K562 (cell line): ENCODE measurements at regions not wholly inside any gene's neighbourhood (a gene's known extent, or its start where the extent isn't known, plus 50 kb on each side); places are given as distances from the start of the nearest gene placed in this dataset.

Experiments
- CEBPB ChIP-seq: fragments of 450-650 bp; IDR thresholded peaks from 2 replicates; pipeline ENCODE4 v1.6.1; 2016; ENCODE audit warnings: missing genetic modification characterization, missing compliant biosample characterization
- EZH2 ChIP-seq: IDR thresholded peaks from 2 replicates; pipeline ENCODE4 v1.6.1; 2012; ENCODE audit warnings: low read depth, mild to moderate bottlenecking, inconsistent platforms, low read length, borderline replicate concordance
- GABPA ChIP-seq: fragments of 200-800 bp; sonication (Bioruptor generic); conservative IDR thresholded peaks from 2 replicates; pipeline ENCODE4 v1.6.1; 2016; ENCODE audit warnings: low read depth, missing genetic modification characterization, missing compliant biosample characterization
- HDAC1 ChIP-seq, 2 experiments: fragments of 450-650 bp; IDR thresholded peaks; 2 replicates each; pipeline ENCODE4 v1.6.1; 2016 to 2017; ENCODE audit warnings: inconsistent platforms in 1 of 2, mild to moderate bottlenecking in 1 of 2, moderate library complexity in 1 of 2
- HNRNPK ChIP-seq: fragments of 200-400 bp; formaldehyde crosslinking; IDR thresholded peaks from one replicate; pipeline ENCODE4 v1.6.1; 2018; ENCODE audit warnings: mild to moderate bottlenecking, low read depth, low read length; ENCODE audit not compliant: poor library complexity, severe bottlenecking
- NFIC ChIP-seq: fragments of 450-650 bp; IDR thresholded peaks from 2 replicates; pipeline ENCODE4 v1.6.1; 2017; ENCODE audit warnings: mild to moderate bottlenecking, inconsistent platforms
- RCOR1 ChIP-seq, 2 experiments: IDR thresholded peaks; 2 replicates each; pipeline ENCODE4 v1.6.1; 2012; ENCODE audit warnings: low read depth in 2 of 2, low read length in 2 of 2, borderline replicate concordance in 1 of 2, improper control_type of control experiment in 1 of 2
- SMAD1 ChIP-seq: fragments of 150-350 bp; IDR thresholded peaks from 2 replicates; pipeline ENCODE4 v1.6.1; 2014; ENCODE audit warnings: low read length, low read depth; ENCODE audit not compliant: partially characterized antibody
- TF ChIP-seq, protein P1 (sequence below), 2 experiments: IDR thresholded peaks; 2 replicates each; pipeline ENCODE4 v1.6.1; 2012; ENCODE audit warnings: improper control_type of control experiment in 2 of 2, low read depth in 2 of 2, low read length in 2 of 2, borderline replicate concordance in 1 of 2
- TF ChIP-seq, protein P2 (sequence below): sonication (generic); formaldehyde crosslinking; IDR thresholded peaks from 2 replicates; pipeline ENCODE4 v1.8.1; 2023; ENCODE audit warnings: missing genetic modification reagents, mild to moderate bottlenecking, borderline replicate concordance
- TF ChIP-seq, protein P3 (sequence below): fragments of 450-650 bp; IDR thresholded peaks from 2 replicates; pipeline ENCODE4 v1.6.1; 2016; ENCODE audit warnings: mild to moderate bottlenecking, moderate library complexity
- TF ChIP-seq, protein P4 (sequence below): fragments of 450-650 bp; IDR thresholded peaks from 2 replicates; pipeline ENCODE4 v1.6.1; 2016; ENCODE audit warnings: antibody characterized with exemption

DNA sequence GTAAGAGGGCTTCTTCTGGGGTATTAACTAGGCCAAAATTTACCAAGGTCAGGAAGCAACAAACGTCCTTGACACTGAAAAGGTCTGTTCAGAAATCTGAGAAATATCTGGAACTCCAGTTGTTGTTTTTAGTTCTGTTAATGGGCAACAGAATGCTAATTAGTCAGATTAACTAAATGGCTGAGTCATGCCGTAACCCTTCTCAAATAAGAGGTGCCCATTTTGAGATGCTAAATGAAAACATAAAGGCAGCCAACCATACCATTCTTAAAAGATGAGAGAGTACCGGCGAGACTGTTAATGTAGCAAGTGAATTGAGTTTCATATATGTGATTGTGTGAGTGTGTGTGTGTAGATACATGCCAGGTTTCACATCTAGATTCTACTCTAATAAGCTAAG, 147.9 kb upstream of the GAREM1 start:
- TF ChIP-seq RCOR1 (IDR thresholded peaks at IDR 0.05; ENCODE audit: borderline replicate concordance in 1 of 2, low read depth in 2 of 2, low read length in 2 of 2) (no peak), NFIC (no peak), GABPA (tag) (no peak), HDAC1 (IDR thresholded peaks at IDR 0.05) (no peak), SMAD1 (no peak), EZH2 (no peak), CEBPB (tag) (no peak), HNRNPK (no peak)
- TF ChIP-seq, protein P1, sequence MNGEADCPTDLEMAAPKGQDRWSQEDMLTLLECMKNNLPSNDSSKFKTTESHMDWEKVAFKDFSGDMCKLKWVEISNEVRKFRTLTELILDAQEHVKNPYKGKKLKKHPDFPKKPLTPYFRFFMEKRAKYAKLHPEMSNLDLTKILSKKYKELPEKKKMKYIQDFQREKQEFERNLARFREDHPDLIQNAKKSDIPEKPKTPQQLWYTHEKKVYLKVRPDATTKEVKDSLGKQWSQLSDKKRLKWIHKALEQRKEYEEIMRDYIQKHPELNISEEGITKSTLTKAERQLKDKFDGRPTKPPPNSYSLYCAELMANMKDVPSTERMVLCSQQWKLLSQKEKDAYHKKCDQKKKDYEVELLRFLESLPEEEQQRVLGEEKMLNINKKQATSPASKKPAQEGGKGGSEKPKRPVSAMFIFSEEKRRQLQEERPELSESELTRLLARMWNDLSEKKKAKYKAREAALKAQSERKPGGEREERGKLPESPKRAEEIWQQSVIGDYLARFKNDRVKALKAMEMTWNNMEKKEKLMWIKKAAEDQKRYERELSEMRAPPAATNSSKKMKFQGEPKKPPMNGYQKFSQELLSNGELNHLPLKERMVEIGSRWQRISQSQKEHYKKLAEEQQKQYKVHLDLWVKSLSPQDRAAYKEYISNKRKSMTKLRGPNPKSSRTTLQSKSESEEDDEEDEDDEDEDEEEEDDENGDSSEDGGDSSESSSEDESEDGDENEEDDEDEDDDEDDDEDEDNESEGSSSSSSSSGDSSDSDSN (IDR thresholded peaks at IDR 0.05; ENCODE audit: borderline replicate concordance in 1 of 2, low read depth in 2 of 2, low read length in 2 of 2), result no peak
- TF ChIP-seq, protein P2, sequence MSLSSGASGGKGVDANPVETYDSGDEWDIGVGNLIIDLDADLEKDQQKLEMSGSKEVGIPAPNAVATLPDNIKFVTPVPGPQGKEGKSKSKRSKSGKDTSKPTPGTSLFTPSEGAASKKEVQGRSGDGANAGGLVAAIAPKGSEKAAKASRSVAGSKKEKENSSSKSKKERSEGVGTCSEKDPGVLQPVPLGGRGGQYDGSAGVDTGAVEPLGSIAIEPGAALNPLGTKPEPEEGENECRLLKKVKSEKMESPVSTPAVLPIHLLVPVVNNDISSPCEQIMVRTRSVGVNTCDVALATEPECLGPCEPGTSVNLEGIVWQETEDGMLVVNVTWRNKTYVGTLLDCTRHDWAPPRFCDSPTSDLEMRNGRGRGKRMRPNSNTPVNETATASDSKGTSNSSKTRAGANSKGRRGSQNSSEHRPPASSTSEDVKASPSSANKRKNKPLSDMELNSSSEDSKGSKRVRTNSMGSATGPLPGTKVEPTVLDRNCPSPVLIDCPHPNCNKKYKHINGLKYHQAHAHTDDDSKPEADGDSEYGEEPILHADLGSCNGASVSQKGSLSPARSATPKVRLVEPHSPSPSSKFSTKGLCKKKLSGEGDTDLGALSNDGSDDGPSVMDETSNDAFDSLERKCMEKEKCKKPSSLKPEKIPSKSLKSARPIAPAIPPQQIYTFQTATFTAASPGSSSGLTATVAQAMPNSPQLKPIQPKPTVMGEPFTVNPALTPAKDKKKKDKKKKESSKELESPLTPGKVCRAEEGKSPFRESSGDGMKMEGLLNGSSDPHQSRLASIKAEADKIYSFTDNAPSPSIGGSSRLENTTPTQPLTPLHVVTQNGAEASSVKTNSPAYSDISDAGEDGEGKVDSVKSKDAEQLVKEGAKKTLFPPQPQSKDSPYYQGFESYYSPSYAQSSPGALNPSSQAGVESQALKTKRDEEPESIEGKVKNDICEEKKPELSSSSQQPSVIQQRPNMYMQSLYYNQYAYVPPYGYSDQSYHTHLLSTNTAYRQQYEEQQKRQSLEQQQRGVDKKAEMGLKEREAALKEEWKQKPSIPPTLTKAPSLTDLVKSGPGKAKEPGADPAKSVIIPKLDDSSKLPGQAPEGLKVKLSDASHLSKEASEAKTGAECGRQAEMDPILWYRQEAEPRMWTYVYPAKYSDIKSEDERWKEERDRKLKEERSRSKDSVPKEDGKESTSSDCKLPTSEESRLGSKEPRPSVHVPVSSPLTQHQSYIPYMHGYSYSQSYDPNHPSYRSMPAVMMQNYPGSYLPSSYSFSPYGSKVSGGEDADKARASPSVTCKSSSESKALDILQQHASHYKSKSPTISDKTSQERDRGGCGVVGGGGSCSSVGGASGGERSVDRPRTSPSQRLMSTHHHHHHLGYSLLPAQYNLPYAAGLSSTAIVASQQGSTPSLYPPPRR (CRISPR knock-in tag), result no peak
- TF ChIP-seq, protein P3, sequence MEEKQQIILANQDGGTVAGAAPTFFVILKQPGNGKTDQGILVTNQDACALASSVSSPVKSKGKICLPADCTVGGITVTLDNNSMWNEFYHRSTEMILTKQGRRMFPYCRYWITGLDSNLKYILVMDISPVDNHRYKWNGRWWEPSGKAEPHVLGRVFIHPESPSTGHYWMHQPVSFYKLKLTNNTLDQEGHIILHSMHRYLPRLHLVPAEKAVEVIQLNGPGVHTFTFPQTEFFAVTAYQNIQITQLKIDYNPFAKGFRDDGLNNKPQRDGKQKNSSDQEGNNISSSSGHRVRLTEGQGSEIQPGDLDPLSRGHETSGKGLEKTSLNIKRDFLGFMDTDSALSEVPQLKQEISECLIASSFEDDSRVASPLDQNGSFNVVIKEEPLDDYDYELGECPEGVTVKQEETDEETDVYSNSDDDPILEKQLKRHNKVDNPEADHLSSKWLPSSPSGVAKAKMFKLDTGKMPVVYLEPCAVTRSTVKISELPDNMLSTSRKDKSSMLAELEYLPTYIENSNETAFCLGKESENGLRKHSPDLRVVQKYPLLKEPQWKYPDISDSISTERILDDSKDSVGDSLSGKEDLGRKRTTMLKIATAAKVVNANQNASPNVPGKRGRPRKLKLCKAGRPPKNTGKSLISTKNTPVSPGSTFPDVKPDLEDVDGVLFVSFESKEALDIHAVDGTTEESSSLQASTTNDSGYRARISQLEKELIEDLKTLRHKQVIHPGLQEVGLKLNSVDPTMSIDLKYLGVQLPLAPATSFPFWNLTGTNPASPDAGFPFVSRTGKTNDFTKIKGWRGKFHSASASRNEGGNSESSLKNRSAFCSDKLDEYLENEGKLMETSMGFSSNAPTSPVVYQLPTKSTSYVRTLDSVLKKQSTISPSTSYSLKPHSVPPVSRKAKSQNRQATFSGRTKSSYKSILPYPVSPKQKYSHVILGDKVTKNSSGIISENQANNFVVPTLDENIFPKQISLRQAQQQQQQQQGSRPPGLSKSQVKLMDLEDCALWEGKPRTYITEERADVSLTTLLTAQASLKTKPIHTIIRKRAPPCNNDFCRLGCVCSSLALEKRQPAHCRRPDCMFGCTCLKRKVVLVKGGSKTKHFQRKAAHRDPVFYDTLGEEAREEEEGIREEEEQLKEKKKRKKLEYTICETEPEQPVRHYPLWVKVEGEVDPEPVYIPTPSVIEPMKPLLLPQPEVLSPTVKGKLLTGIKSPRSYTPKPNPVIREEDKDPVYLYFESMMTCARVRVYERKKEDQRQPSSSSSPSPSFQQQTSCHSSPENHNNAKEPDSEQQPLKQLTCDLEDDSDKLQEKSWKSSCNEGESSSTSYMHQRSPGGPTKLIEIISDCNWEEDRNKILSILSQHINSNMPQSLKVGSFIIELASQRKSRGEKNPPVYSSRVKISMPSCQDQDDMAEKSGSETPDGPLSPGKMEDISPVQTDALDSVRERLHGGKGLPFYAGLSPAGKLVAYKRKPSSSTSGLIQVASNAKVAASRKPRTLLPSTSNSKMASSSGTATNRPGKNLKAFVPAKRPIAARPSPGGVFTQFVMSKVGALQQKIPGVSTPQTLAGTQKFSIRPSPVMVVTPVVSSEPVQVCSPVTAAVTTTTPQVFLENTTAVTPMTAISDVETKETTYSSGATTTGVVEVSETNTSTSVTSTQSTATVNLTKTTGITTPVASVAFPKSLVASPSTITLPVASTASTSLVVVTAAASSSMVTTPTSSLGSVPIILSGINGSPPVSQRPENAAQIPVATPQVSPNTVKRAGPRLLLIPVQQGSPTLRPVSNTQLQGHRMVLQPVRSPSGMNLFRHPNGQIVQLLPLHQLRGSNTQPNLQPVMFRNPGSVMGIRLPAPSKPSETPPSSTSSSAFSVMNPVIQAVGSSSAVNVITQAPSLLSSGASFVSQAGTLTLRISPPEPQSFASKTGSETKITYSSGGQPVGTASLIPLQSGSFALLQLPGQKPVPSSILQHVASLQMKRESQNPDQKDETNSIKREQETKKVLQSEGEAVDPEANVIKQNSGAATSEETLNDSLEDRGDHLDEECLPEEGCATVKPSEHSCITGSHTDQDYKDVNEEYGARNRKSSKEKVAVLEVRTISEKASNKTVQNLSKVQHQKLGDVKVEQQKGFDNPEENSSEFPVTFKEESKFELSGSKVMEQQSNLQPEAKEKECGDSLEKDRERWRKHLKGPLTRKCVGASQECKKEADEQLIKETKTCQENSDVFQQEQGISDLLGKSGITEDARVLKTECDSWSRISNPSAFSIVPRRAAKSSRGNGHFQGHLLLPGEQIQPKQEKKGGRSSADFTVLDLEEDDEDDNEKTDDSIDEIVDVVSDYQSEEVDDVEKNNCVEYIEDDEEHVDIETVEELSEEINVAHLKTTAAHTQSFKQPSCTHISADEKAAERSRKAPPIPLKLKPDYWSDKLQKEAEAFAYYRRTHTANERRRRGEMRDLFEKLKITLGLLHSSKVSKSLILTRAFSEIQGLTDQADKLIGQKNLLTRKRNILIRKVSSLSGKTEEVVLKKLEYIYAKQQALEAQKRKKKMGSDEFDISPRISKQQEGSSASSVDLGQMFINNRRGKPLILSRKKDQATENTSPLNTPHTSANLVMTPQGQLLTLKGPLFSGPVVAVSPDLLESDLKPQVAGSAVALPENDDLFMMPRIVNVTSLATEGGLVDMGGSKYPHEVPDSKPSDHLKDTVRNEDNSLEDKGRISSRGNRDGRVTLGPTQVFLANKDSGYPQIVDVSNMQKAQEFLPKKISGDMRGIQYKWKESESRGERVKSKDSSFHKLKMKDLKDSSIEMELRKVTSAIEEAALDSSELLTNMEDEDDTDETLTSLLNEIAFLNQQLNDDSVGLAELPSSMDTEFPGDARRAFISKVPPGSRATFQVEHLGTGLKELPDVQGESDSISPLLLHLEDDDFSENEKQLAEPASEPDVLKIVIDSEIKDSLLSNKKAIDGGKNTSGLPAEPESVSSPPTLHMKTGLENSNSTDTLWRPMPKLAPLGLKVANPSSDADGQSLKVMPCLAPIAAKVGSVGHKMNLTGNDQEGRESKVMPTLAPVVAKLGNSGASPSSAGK, result no peak
- TF ChIP-seq, protein P4, sequence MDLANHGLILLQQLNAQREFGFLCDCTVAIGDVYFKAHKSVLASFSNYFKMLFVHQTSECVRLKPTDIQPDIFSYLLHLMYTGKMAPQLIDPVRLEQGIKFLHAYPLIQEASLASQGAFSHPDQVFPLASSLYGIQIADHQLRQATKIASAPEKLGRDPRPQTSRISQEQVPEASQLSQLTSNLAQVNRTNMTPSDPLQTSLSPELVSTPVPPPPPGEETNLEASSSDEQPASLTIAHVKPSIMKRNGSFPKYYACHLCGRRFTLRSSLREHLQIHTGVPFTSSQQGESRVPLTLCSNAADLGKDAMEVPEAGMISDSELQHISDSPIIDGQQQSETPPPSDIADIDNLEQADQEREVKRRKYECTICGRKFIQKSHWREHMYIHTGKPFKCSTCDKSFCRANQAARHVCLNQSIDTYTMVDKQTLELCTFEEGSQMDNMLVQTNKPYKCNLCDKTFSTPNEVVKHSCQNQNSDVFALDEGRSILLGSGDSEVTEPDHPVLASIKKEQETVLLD, result no peak
